ENCODE measurements at regions not wholly inside any gene's neighbourhood (a gene's known extent, or its start where the extent isn't known, plus 50 kb on each side); places are given as distances from the start of the nearest gene placed in this dataset.

DNA sequence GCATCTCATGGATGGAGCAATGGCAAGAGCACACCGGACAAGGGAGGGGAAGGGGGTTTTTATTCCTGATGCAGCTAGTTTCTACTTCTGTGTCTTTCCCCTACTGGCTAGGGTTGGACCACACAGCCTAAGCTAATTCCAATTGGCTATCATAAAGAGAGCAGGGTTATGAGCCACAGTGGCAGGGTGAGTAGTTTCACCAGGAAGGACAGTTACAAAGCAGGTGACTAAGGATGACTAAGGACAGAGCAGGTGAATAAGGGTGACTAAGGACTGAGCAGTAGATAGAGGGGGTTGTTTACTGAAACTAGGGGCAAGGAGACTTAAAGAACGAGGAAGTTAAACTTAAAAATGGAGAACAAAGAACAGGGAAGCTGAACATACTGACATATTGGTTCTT lies 321.4 kb upstream of the SEL1L start:
- no peak for TF ChIP-seq CTCF (IDR thresholded peaks at IDR 0.05)
- TF ChIP-seq SIN3A (IDR thresholded peaks at IDR 0.05; ENCODE audit: borderline replicate concordance, insufficient read depth, low read depth, low read length) = no peak
- no peak for TF ChIP-seq TCF7L2 (IDR thresholded peaks at IDR 0.05; ENCODE audit: low read depth, low read length)
- no peak for TF ChIP-seq REST (IDR thresholded peaks at IDR 0.05; ENCODE audit: insufficient read depth in 1 of 2, low read depth in 2 of 2, low read length in 1 of 2)
- no peaks in the 10 kb centered on the region; the same call in 1 of the 2 replicates for H3K9me3 ChIP-seq (ENCODE audit: control insufficient read depth, insufficient read depth, low read depth, low read length)
- ChIA-PET CTCF (no interaction called here), POLR2A (no interaction called here)
- no peak for DNase-seq (ENCODE audit: low read depth, low spot score)
- no peak overlapping the region for H3K4me3 ChIP-seq (ENCODE audit: low read depth in 2 of 2, low read length in 2 of 2)
- BruUV-seq (replicated peaks) = no TSS peak
- ATAC-seq = no peak
- no peaks in the 10 kb centered on the region for H3K36me3 ChIP-seq (ENCODE audit: control insufficient read depth, insufficient read depth, low read length)
- no peaks in the 10 kb centered on the region for H3K27me3 ChIP-seq (ENCODE audit: control insufficient read depth, insufficient read depth, low read length)
- intact Hi-C loops (cut with micrococcal nuclease; ENCODE audit: unreplicated experiment) = no loop called here
- H3K4me1 ChIP-seq (ENCODE audit: control insufficient read depth, insufficient read depth, low read length) = no peaks in the 10 kb centered on the region
- in situ Hi-C loops (cut with HindIII; ENCODE audit: low pct_unique_long_range_greater_than_20kb, low sequenced_read_pairs) = no loop called here
- no peak overlapping the region for H3K27ac ChIP-seq (ENCODE audit: low read length)

DNA sequence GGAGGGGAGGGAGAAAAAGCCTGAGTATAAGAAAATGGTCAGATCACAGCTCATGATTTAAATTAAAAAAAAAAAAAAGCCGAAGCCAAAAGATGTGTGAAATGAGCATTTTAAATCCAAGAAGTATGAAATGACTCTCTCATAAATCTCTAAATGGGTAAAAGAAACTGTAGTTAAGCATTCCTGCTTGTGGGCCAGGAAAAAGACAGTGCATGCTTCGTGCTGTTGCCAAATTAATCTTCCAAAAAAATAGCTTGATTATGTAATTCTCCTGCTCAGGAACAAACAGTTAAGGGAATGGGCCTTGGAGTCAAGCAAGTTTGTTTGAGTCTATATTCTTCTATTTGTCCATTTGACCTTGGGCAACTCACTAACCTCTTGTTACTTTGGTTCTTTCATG lies 325.4 kb upstream of the SEL1L start:
- BruUV-seq (replicated peaks) = no TSS peak
- ATAC-seq (no peak), DNase-seq (ENCODE audit: low read depth, low spot score) (no peak)
- Histone ChIP-seq H3K4me1 (ENCODE audit: control insufficient read depth, insufficient read depth, low read length) (no peaks in the 10 kb centered on the region), H3K4me3 (ENCODE audit: low read depth in 2 of 2, low read length in 2 of 2) (no peak overlapping the region), H3K36me3 (ENCODE audit: control insufficient read depth, insufficient read depth, low read length) (no peaks in the 10 kb centered on the region), H3K9me3 (ENCODE audit: control insufficient read depth, insufficient read depth, low read depth, low read length) (no peaks in the 10 kb centered on the region; the same call in 1 of the 2 replicates), H3K27me3 (ENCODE audit: control insufficient read depth, insufficient read depth, low read length) (no peaks in the 10 kb centered on the region), H3K27ac (ENCODE audit: low read length) (no peak overlapping the region)
- POLR2A ChIA-PET = no interaction called here
- in situ Hi-C loops (cut with HindIII; ENCODE audit: low pct_unique_long_range_greater_than_20kb, low sequenced_read_pairs) = no loop called here
- TF ChIP-seq SIN3A (IDR thresholded peaks at IDR 0.05; ENCODE audit: borderline replicate concordance, insufficient read depth, low read depth, low read length) (no peak), TCF7L2 (IDR thresholded peaks at IDR 0.05; ENCODE audit: low read depth, low read length) (no peak), POLR2AphosphoS5 (IDR thresholded peaks at IDR 0.05; ENCODE audit: low read depth, low read length) (no peak), CTCF (IDR thresholded peaks at IDR 0.05) (no peak), REST (IDR thresholded peaks at IDR 0.05; ENCODE audit: insufficient read depth in 1 of 2, low read depth in 2 of 2, low read length in 1 of 2) (no peak)
- intact Hi-C loops (cut with micrococcal nuclease; ENCODE audit: unreplicated experiment) = no loop called here
- CTCF ChIA-PET = no interaction called here
